Keratinocyte (primary cell): ENCODE measurements at regions not wholly inside any gene's neighbourhood (a gene's known extent, or its start where the extent isn't known, plus 50 kb on each side); places are given as distances from the start of the nearest gene placed in this dataset.

Experiments
- DNase-seq: peaks from one replicate; pipeline ENCODE4 v3.0.0-alpha.2; 2011; ENCODE audit warnings: low read depth, missing footprints, low spot score
- FAIRE-seq: peaks from 2 replicates; lab custom pipeline; 2011; peaks lifted over from hg19 to GRCh38; lab: Jason Lieb, UNC
- H2AFZ ChIP-seq: 2 replicates; pipeline ENCODE4 v1.6.0; 2012; ENCODE audit warnings: low read length, control low read depth, inconsistent platforms; ENCODE audit not compliant: control insufficient read depth
- H3K27ac ChIP-seq: 2 replicates; pipeline ENCODE4 v1.5.1; 2011; ENCODE audit warnings: low read length; ENCODE audit not compliant: control insufficient read depth, insufficient read depth
- H3K27me3 ChIP-seq: 3 replicates; pipeline ENCODE4 v1.6.0; 2011; ENCODE audit warnings: low read length; ENCODE audit not compliant: control insufficient read depth, insufficient read depth; ENCODE audit errors: extremely low read depth
- H3K36me3 ChIP-seq, 2 experiments: 2 replicates in 1 of 2; 3 replicates in 1 of 2; pipeline ENCODE4 v1.5.1; 2011; ENCODE audit warnings: low read length in 2 of 2, mild to moderate bottlenecking in 1 of 2; ENCODE audit not compliant: control insufficient read depth in 2 of 2, insufficient read depth in 2 of 2; ENCODE audit errors: extremely low read depth in 1 of 2
- H3K4me1 ChIP-seq: 3 replicates; pipeline ENCODE4 v1.5.1; 2011; ENCODE audit warnings: low read length; ENCODE audit not compliant: control insufficient read depth, insufficient read depth; ENCODE audit errors: extremely low read depth
- H3K4me2 ChIP-seq: 3 replicates; pipeline ENCODE4 v1.6.0; 2011; ENCODE audit warnings: low read depth, low read length; ENCODE audit not compliant: control insufficient read depth, insufficient read depth; ENCODE audit errors: extremely low read depth
- H3K4me3 ChIP-seq, 3 experiments: fragments of 200-600 bp in 1 of 3; sonication (generic) in 1 of 3; 2 replicates in 2 of 3; 3 replicates in 1 of 3; pipeline ENCODE4 v1.5.1; 2011 to 2016; ENCODE audit warnings: low read length in 3 of 3, mild to moderate bottlenecking in 3 of 3, control low read depth in 2 of 3, inconsistent platforms in 1 of 3, low read depth in 1 of 3, mixed read lengths in 1 of 3, mixed run types in 1 of 3, moderate library complexity in 1 of 3; ENCODE audit not compliant: control insufficient read depth in 2 of 3, insufficient read depth in 2 of 3; ENCODE audit errors: extremely low read depth in 1 of 3
- H3K79me2 ChIP-seq: 2 replicates; pipeline ENCODE4 v1.6.0; 2012; ENCODE audit warnings: low read length; ENCODE audit not compliant: control insufficient read depth, insufficient read depth
- H3K9ac ChIP-seq: 3 replicates; pipeline ENCODE4 v1.6.0; 2011; ENCODE audit warnings: low read length; ENCODE audit not compliant: control insufficient read depth, insufficient read depth; ENCODE audit errors: extremely low read depth
- H3K9me1 ChIP-seq: 3 replicates; pipeline ENCODE4 v1.6.0; 2011; ENCODE audit warnings: low read length; ENCODE audit not compliant: control insufficient read depth, insufficient read depth; ENCODE audit errors: extremely low read depth
- H3K9me3 ChIP-seq: 2 replicates; pipeline ENCODE4 v1.5.1; 2012; ENCODE audit warnings: low read depth, low read length; ENCODE audit not compliant: control insufficient read depth
- H4K20me1 ChIP-seq: 3 replicates; pipeline ENCODE4 v1.6.0; 2011; ENCODE audit warnings: low read length; ENCODE audit not compliant: control insufficient read depth, insufficient read depth; ENCODE audit errors: extremely low read depth
- CTCF ChIP-seq, 3 experiments: IDR thresholded peaks in 1 of 3; conservative IDR thresholded peaks in 1 of 3; optimal IDR thresholded peaks in 1 of 3; 2 replicates in 2 of 3; 3 replicates in 1 of 3; pipeline versions ENCODE3 to v1.5.1; 2011; ENCODE audit warnings: low read length in 3 of 3, mild to moderate bottlenecking in 3 of 3, moderate library complexity in 2 of 3, control low read depth in 1 of 3, inconsistent platforms in 1 of 3; ENCODE audit not compliant: insufficient read depth in 2 of 3; ENCODE audit errors: extremely low read depth in 1 of 3
- EZH2 ChIP-seq: IDR thresholded peaks from one replicate; pipeline ENCODE4 v1.6.1; 2012; ENCODE audit warnings: inconsistent platforms, mild to moderate bottlenecking, low read length, moderate library complexity
- dilution Hi-C: fragments of 300-500 bp; cut with MboI; formaldehyde crosslinking; loops from one replicate; pipeline ENCODE4 v1.7.0; 2020; ENCODE audit warnings: low sequenced_read_pairs; ENCODE audit not compliant: extremely low pct_ligation_motif_present

- Histone ChIP-seq H3K4me1 (peaks cover 29% of the 10 kb centered on the region), H3K9me1 (no peaks in the 10 kb centered on the region), H3K36me3 (no peaks in the 10 kb centered on the region), H2AFZ (no peak overlapping the region), H3K4me3 (peak overlapping the region in 2 of 3 experiments; percentile 39 to 54), H4K20me1 (no peaks in the 10 kb centered on the region), H3K79me2 (no peaks in the 10 kb centered on the region), H3K9me3 (no peaks in the 10 kb centered on the region), H3K27me3 (peaks cover 3% of the 10 kb centered on the region), H3K27ac (no peak overlapping the region), H3K9ac (no peak overlapping the region), H3K4me2 (peak overlapping the region; percentile 80)
- no peak for DNase-seq
- dilution Hi-C loops = no loop called here
- TF ChIP-seq EZH2 (no peak), CTCF (optimal IDR thresholded peaks at IDR 0.05 in 1 of 3, IDR thresholded peaks at IDR 0.05 in 1 of 3, conservative IDR thresholded peaks at IDR 0.05 in 1 of 3; ENCODE audit: extremely low read depth in 1 of 3, insufficient read depth in 2 of 3, low read length in 3 of 3) (no peak)
- FAIRE-seq = no peak
Measured at GRCh38 chr4:140296335-140297220, 76.9 kb upstream of the SCOC start.

GRCh38 chr4:140293979-140294378 is 79.5 kb upstream of the SCOC start:
- Histone ChIP-seq H3K9ac (no peak overlapping the region), H3K27me3 (peaks cover 3% of the 10 kb centered on the region), H3K27ac (no peak overlapping the region), H3K4me1 (peaks cover 19% of the 10 kb centered on the region), H3K79me2 (no peaks in the 10 kb centered on the region), H3K9me1 (no peaks in the 10 kb centered on the region), H3K9me3 (no peaks in the 10 kb centered on the region), H3K36me3 (no peaks in the 10 kb centered on the region), H2AFZ (no peak overlapping the region), H3K4me3 (no peak overlapping the region), H4K20me1 (no peaks in the 10 kb centered on the region), H3K4me2 (no peak overlapping the region)
- no peak for TF ChIP-seq CTCF (optimal IDR thresholded peaks at IDR 0.05 in 1 of 3, IDR thresholded peaks at IDR 0.05 in 1 of 3, conservative IDR thresholded peaks at IDR 0.05 in 1 of 3; ENCODE audit: extremely low read depth in 1 of 3, insufficient read depth in 2 of 3, low read length in 3 of 3)
- no peak for TF ChIP-seq EZH2
- FAIRE-seq = no peak
- DNase-seq = no peak
- dilution Hi-C loops = no loop called here
